NT2/D1 (cell line): ENCODE measurements at regions not wholly inside any gene's neighbourhood (a gene's known extent, or its start where the extent isn't known, plus 50 kb on each side); places are given as distances from the start of the nearest gene placed in this dataset.

Source experiments
- DNase-seq: peaks from one replicate; pipeline ENCODE4 v3.0.0-alpha.2; 2011; ENCODE audit warnings: low read depth, low spot score
- H3K27me3 ChIP-seq: 2 replicates; pipeline ENCODE4 v1.6.0; 2011; ENCODE audit warnings: mild to moderate bottlenecking; ENCODE audit not compliant: insufficient read length, insufficient read depth
- H3K36me3 ChIP-seq: 2 replicates; pipeline ENCODE4 v1.6.1; 2011; ENCODE audit warnings: mild to moderate bottlenecking, low read length, mixed read lengths; ENCODE audit not compliant: insufficient read depth, insufficient read length
- H3K4me1 ChIP-seq: 2 replicates; pipeline ENCODE4 v1.5.1; 2011; ENCODE audit not compliant: insufficient read depth, insufficient read length
- H3K4me3 ChIP-seq: 2 replicates; pipeline ENCODE4 v1.5.1; 2011; ENCODE audit warnings: low read depth; ENCODE audit not compliant: insufficient read length
- H3K9ac ChIP-seq: 2 replicates; pipeline ENCODE4 v1.6.0; 2011; ENCODE audit warnings: low read depth; ENCODE audit not compliant: insufficient read length
- H3K9me3 ChIP-seq: 2 replicates; pipeline ENCODE4 v1.5.1; 2011; ENCODE audit warnings: mild to moderate bottlenecking, low read length; ENCODE audit not compliant: insufficient read depth
- SUZ12 ChIP-seq: IDR thresholded peaks from 2 replicates; pipeline ENCODE4 v1.6.1; 2011; ENCODE audit not compliant: insufficient read length, insufficient read depth; ENCODE audit errors: extremely low read depth
- YY1 ChIP-seq: IDR thresholded peaks from 2 replicates; pipeline ENCODE4 v1.6.1; 2011; ENCODE audit not compliant: insufficient read length, insufficient read depth
- ZNF274 ChIP-seq: IDR thresholded peaks from 2 replicates; pipeline ENCODE4 v1.6.1; 2011; ENCODE audit warnings: mild to moderate bottlenecking, low read depth, low read length

- Histone ChIP-seq H3K9ac (no peak overlapping the region), H3K27me3 (no peaks in the 10 kb centered on the region), H3K4me1 (no peaks in the 10 kb centered on the region), H3K9me3 (0 out of 2 replicates have a peak, but pooled peaks cover 4% of the 10 kb centered on the region), H3K36me3 (no peaks in the 10 kb centered on the region), H3K4me3 (no peak overlapping the region)
- no peak for DNase-seq
- TF ChIP-seq ZNF274, result no peak
- no peak for TF ChIP-seq YY1
- no peak for TF ChIP-seq SUZ12
Observed at GRCh38 chr3:82505079-82505756, 743.8 kb upstream of the GBE1 start.

GRCh38 chr3:82498186-82498585 lies 736.7 kb upstream of the GBE1 start:
- no peak for TF ChIP-seq ZNF274
- TF ChIP-seq YY1, result no peak
- TF ChIP-seq SUZ12, result no peak
- no peaks in the 10 kb centered on the region for H3K27me3 ChIP-seq
- H3K36me3 ChIP-seq, result no peaks in the 10 kb centered on the region
- H3K4me1 ChIP-seq, result no peaks in the 10 kb centered on the region
- no peak for DNase-seq
- H3K9me3 ChIP-seq, result no peaks in the 10 kb centered on the region
- H3K9ac ChIP-seq, result no peak overlapping the region
- H3K4me3 ChIP-seq, result no peak overlapping the region

- Histone ChIP-seq H3K9me3 (no peaks in the 10 kb centered on the region), H3K27me3 (no peaks in the 10 kb centered on the region), H3K9ac (no peak overlapping the region), H3K4me1 (no peaks in the 10 kb centered on the region), H3K36me3 (no peaks in the 10 kb centered on the region), H3K4me3 (no peak overlapping the region)
- peak; percentile 36 for DNase-seq
- TF ChIP-seq ZNF274 (no peak), YY1 (no peak), SUZ12 (no peak)
Observed at GRCh38 chr3:82496890-82497560, 735.6 kb upstream of the GBE1 start.

GRCh38 chr3:82495655-82496054 lies 734.2 kb upstream of the GBE1 start:
- TF ChIP-seq YY1, result no peak
- TF ChIP-seq ZNF274, result no peak
- no peak for TF ChIP-seq SUZ12
- Histone ChIP-seq H3K27me3 (no peaks in the 10 kb centered on the region), H3K4me3 (no peak overlapping the region), H3K4me1 (no peaks in the 10 kb centered on the region), H3K36me3 (no peaks in the 10 kb centered on the region), H3K9ac (no peak overlapping the region), H3K9me3 (no peaks in the 10 kb centered on the region)
- DNase-seq, result no peak

DNA sequence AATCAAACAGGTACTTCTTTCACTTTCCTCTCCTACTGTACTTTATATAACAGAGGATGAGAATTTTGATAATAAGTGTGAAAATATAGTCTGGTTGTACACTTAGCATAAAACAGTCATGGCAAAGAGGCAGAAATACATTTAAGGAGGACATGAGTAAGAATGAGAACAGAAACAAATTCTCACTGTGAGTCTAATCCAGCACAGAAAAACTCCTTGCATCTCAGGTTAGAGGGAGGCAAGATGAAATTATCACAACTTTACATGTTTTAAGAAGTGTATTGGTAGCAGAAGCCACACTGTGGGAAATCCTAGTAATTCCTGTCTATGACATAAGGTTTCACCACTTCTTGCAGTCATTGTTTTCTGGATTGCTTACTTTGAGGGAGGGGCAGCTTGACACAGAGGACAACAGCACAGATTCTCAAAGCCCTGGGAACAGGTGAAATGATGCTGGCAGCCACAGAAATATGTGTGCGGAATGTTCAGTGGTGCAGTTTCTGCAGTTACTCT lies 733.6 kb upstream of the GBE1 start:
- H3K9me3 ChIP-seq, result no peaks in the 10 kb centered on the region
- no peak for DNase-seq
- no peak overlapping the region for H3K9ac ChIP-seq
- no peak for TF ChIP-seq SUZ12
- no peak for TF ChIP-seq ZNF274
- no peak for TF ChIP-seq YY1
- no peaks in the 10 kb centered on the region for H3K36me3 ChIP-seq
- H3K27me3 ChIP-seq, result no peaks in the 10 kb centered on the region
- no peaks in the 10 kb centered on the region for H3K4me1 ChIP-seq
- no peak overlapping the region for H3K4me3 ChIP-seq

GRCh38 chr3:82493858-82494257 lies 732.4 kb upstream of the GBE1 start:
- H3K4me3 ChIP-seq, result no peak overlapping the region
- no peaks in the 10 kb centered on the region for H3K27me3 ChIP-seq
- H3K9me3 ChIP-seq, result no peaks in the 10 kb centered on the region
- no peaks in the 10 kb centered on the region for H3K36me3 ChIP-seq
- DNase-seq, result no peak
- no peak overlapping the region for H3K9ac ChIP-seq
- no peaks in the 10 kb centered on the region for H3K4me1 ChIP-seq
- no peak for TF ChIP-seq YY1
- TF ChIP-seq ZNF274, result no peak
- TF ChIP-seq SUZ12, result no peak

DNA sequence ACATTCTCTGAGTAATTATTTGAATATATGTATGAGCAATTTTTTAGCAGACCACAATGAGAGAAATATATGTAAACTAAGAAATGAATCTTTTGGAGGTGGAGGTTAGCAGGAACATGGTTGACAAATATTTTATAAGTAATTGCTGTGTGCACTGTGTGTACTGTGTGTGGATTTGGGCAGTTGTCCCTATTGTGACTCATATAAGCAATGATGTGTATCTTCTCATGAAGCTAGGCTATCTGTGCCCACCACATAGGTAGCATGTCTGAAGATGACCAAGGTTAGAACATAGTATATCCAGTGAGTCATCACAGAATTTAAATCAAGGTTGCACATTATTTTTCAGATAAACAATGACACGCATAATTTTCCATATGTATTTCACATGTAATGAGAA lies 713.9 kb upstream of the GBE1 start:
- Histone ChIP-seq H3K9me3 (peaks cover 12% of the 10 kb centered on the region; the same call in 1 of the 2 replicates), H3K27me3 (no peaks in the 10 kb centered on the region), H3K4me3 (no peak overlapping the region), H3K9ac (no peak overlapping the region), H3K4me1 (no peaks in the 10 kb centered on the region), H3K36me3 (no peaks in the 10 kb centered on the region)
- TF ChIP-seq ZNF274, result no peak
- TF ChIP-seq SUZ12, result no peak
- no peak for DNase-seq

DNA sequence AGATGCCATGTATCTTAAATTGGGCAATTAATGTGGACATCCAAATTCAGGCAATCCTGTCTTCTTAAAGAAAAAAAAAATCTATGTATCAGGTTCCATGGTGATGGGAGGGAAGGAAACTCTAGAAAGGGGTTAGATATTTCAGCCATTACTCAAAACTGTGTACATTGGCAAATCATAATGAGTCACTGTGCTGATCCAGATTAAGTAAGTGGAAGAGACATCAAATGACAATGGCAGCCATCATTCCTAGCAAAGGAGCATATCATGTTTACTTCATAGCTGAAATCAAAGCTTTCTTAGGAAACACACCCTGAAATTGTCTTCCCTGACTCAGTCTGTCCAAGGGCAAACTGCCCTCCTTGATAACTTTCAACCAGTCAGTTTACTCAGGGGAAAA lies 713.3 kb upstream of the GBE1 start:
- TF ChIP-seq ZNF274, result no peak
- TF ChIP-seq YY1, result no peak
- TF ChIP-seq SUZ12, result no peak
- H3K36me3 ChIP-seq, result no peaks in the 10 kb centered on the region
- no peaks in the 10 kb centered on the region for H3K4me1 ChIP-seq
- no peaks in the 10 kb centered on the region for H3K27me3 ChIP-seq
- H3K4me3 ChIP-seq, result no peak overlapping the region
- no peak overlapping the region for H3K9ac ChIP-seq
- peaks cover 12% of the 10 kb centered on the region; the same call in 1 of the 2 replicates for H3K9me3 ChIP-seq
- no peak for DNase-seq
